NCI-H2171 treated with DMSO at 0.1 percent for 48 hours (cell line): ENCODE measurements at regions not wholly inside any gene's neighbourhood (a gene's known extent, or its start where the extent isn't known, plus 50 kb on each side); places are given as distances from the start of the nearest gene placed in this dataset.
"Not testable (repeated sequence)": the region's sequence is repeated elsewhere in the genome, so short reads cannot be mapped to it uniquely, and the experiment has no call there.

Source experiments
- DNase-seq: peaks from one replicate; lab custom pipeline; 2025; lab: John Stamatoyannopoulos, UW

GRCh38 chr14:27799066-27800028 is 967.2 kb upstream of the FOXG1 start:
- DNase-seq, result not testable (repeated sequence)

- not testable (repeated sequence) for DNase-seq
Observed at GRCh38 chr14:27817746-27818430, 948.7 kb upstream of the FOXG1 start.

GRCh38 chr14:27826149-27826548 is 940.4 kb upstream of the FOXG1 start:
- not testable (repeated sequence) for DNase-seq

GRCh38 chr14:27831978-27832377 is 934.6 kb upstream of the FOXG1 start:
- DNase-seq, result not testable (repeated sequence)

- DNase-seq, result not testable (repeated sequence)
Observed at GRCh38 chr14:27833001-27833400, 933.6 kb upstream of the FOXG1 start.

GRCh38 chr14:27836386-27836785 is 930.2 kb upstream of the FOXG1 start:
- DNase-seq, result peak; percentile 7

GRCh38 chr14:27845241-27845850 is 921.2 kb upstream of the FOXG1 start:
- no peak for DNase-seq

GRCh38 chr14:27845902-27846301 is 920.7 kb upstream of the FOXG1 start:
- DNase-seq, result no peak

- DNase-seq, result not testable (repeated sequence)
Observed at GRCh38 chr14:27847480-27847879, 919.1 kb upstream of the FOXG1 start.

GRCh38 chr14:27849193-27849592 is 917.4 kb upstream of the FOXG1 start:
- not testable (repeated sequence) for DNase-seq

GRCh38 chr14:27862684-27863083 is 903.9 kb upstream of the FOXG1 start:
- no peak for DNase-seq

GRCh38 chr14:27863166-27863565 is 903.4 kb upstream of the FOXG1 start:
- DNase-seq, result no peak

GRCh38 chr14:27881063-27881462 is 885.5 kb upstream of the FOXG1 start:
- DNase-seq, result no peak

- DNase-seq, result no peak
Observed at GRCh38 chr14:27881646-27882045, 884.9 kb upstream of the FOXG1 start.

GRCh38 chr14:27886256-27886655 is 880.3 kb upstream of the FOXG1 start:
- no peak for DNase-seq

- no peak for DNase-seq
Observed at GRCh38 chr14:27890259-27890658, 876.3 kb upstream of the FOXG1 start.

- not testable (repeated sequence) for DNase-seq
Observed at GRCh38 chr14:27908484-27908883, 858.1 kb upstream of the FOXG1 start.

- DNase-seq, result no peak
Observed at GRCh38 chr14:27916326-27916725, 850.3 kb upstream of the FOXG1 start.

- no peak for DNase-seq
Observed at GRCh38 chr14:27917896-27918295, 848.7 kb upstream of the FOXG1 start.

GRCh38 chr14:27927519-27927918 is 839.1 kb upstream of the FOXG1 start:
- no peak for DNase-seq

GRCh38 chr14:27929797-27930347 is 836.7 kb upstream of the FOXG1 start:
- no peak for DNase-seq

GRCh38 chr14:27938392-27938791 is 828.2 kb upstream of the FOXG1 start:
- DNase-seq, result no peak
